GM12878 (cell line): ENCODE measurements at regions not wholly inside any gene's neighbourhood (a gene's known extent, or its start where the extent isn't known, plus 50 kb on each side); places are given as distances from the start of the nearest gene placed in this dataset.
A peak's percentile ranks its signal among the peaks of the same experiment; 100 is the strongest.

ENCODE experiments used
- ATAC-seq: fragments of 200-7000 bp; cut with Tn5 transposase; 3 replicates; pipeline ENCODE4 v1.9.1; 2020; ENCODE audit warnings: mild to moderate bottlenecking, moderate library complexity
- BruUV-seq: library from RNA; stranded (reverse); fragments of 400-500 nt; replicated peaks from 2 replicates; lab custom pipeline; 2021; lab: Mats Ljungman, UMichigan
- CTCF ChIA-PET: fragments of 300-600 bp; sonication (Branson Sonifier 250); formaldehyde crosslinking; extraction: SDS; loops from one replicate; lab custom pipeline; 2021; ENCODE audit warnings: inconsistent platforms; lab: Yijun Ruan, JAX
- POLR2A ChIA-PET: fragments of 350-600 bp; formaldehyde crosslinking; extraction: SDS; loops from one replicate; lab custom pipeline; 2021; ENCODE audit warnings: inconsistent platforms; lab: Charles Lee
- RAD21 ChIA-PET: fragments of 300-600 bp; sonication (Branson Sonifier 250); formaldehyde crosslinking; loops from one replicate; lab custom pipeline; 2023; ENCODE audit warnings: antibody characterized with exemption; ENCODE audit not compliant: unreplicated experiment; lab: Charles Lee
- SMC1A ChIA-PET: fragments of 300-600 bp; sonication (Branson Sonifier 250); formaldehyde crosslinking; loops from one replicate; lab custom pipeline; 2023; ENCODE audit not compliant: unreplicated experiment, uncharacterized antibody; lab: Charles Lee
- DNase-seq: peaks from one replicate; pipeline ENCODE4 v3.0.0-alpha.2; 2011; ENCODE audit warnings: low read depth, low spot score
- FAIRE-seq: peaks from 3 replicates; lab custom pipeline; 2011; peaks lifted over from hg19 to GRCh38; lab: Jason Lieb, UNC
- H2AFZ ChIP-seq: 2 replicates; pipeline ENCODE4 v1.6.0; 2011; ENCODE audit warnings: low read depth, low read length, control low read depth; ENCODE audit not compliant: control insufficient read depth
- H3K27ac ChIP-seq: 2 replicates; pipeline ENCODE4 v1.5.1; 2011; ENCODE audit warnings: control low read depth; ENCODE audit not compliant: control insufficient read depth, insufficient read depth
- H3K27me3 ChIP-seq, 2 experiments: replicated peaks in 1 of 2; 2 replicates each; pipeline versions ENCODE4 v1.6.0 to v1.6.1; 2011; ENCODE audit warnings: low read length in 1 of 2; ENCODE audit not compliant: control insufficient read depth in 2 of 2, insufficient read depth in 2 of 2
- H3K36me3 ChIP-seq, 2 experiments: 2 replicates each; pipeline ENCODE4 v1.5.1; 2011; ENCODE audit warnings: low read length in 1 of 2; ENCODE audit not compliant: control insufficient read depth in 2 of 2, insufficient read depth in 2 of 2
- H3K4me1 ChIP-seq: 2 replicates; pipeline ENCODE4 v1.6.1; 2011; ENCODE audit warnings: mild to moderate bottlenecking, low read length, moderate library complexity, mixed read lengths; ENCODE audit not compliant: control insufficient read depth, insufficient read depth
- H3K4me2 ChIP-seq: 2 replicates; pipeline ENCODE4 v1.6.0; 2011; ENCODE audit warnings: control low read depth; ENCODE audit not compliant: control insufficient read depth, insufficient read depth
- H3K4me3 ChIP-seq: fragments of 200-600 bp; sonication (generic); 2 replicates; pipeline ENCODE4 v1.5.1; 2016
- H3K79me2 ChIP-seq: 2 replicates; pipeline ENCODE4 v1.6.0; 2011; ENCODE audit warnings: low read length; ENCODE audit not compliant: control insufficient read depth, insufficient read depth
- H3K9ac ChIP-seq: 2 replicates; pipeline ENCODE4 v1.8.0; 2011; ENCODE audit warnings: low read length, control low read depth, mixed read lengths; ENCODE audit not compliant: control insufficient read depth, insufficient read depth
- H3K9me3 ChIP-seq: replicated peaks from 3 replicates; pipeline ENCODE4 v1.5.1; 2011; ENCODE audit warnings: mild to moderate bottlenecking, low read length; ENCODE audit not compliant: control insufficient read depth, insufficient read depth
- H4K20me1 ChIP-seq: 2 replicates; pipeline ENCODE4 v1.6.0; 2011; ENCODE audit not compliant: control insufficient read depth, insufficient read depth
- BCL11A ChIP-seq: IDR thresholded peaks from 2 replicates; pipeline ENCODE4 v1.6.1; 2011; ENCODE audit warnings: low read depth, low read length
- BCL3 ChIP-seq: IDR thresholded peaks from 2 replicates; pipeline ENCODE4 v1.6.1; 2011; ENCODE audit warnings: borderline replicate concordance, low read depth, mild to moderate bottlenecking, moderate library complexity, low read length; ENCODE audit not compliant: insufficient read depth, poor library complexity, severe bottlenecking
- BHLHE40 ChIP-seq, 2 experiments: fragments of 450-650 bp in 1 of 2; IDR thresholded peaks; 2 replicates each; pipeline ENCODE4 v1.6.1; 2011 to 2017; ENCODE audit warnings: low read depth in 2 of 2, borderline replicate concordance in 1 of 2, improper control_type of control experiment in 1 of 2, low read length in 1 of 2, mild to moderate bottlenecking in 1 of 2
- CREM ChIP-seq: IDR thresholded peaks from 2 replicates; pipeline ENCODE4 v1.6.1; 2014; ENCODE audit warnings: antibody characterized with exemption, low read depth
- ETV6 ChIP-seq, 2 experiments: fragments of 450-650 bp in 1 of 2; IDR thresholded peaks in 1 of 2; conservative IDR thresholded peaks in 1 of 2; 2 replicates each; pipeline ENCODE4 v1.6.1; 2014; ENCODE audit warnings: antibody characterized with exemption in 1 of 2, borderline replicate concordance in 1 of 2, low read depth in 1 of 2, mild to moderate bottlenecking in 1 of 2, moderate library complexity in 1 of 2
- IKZF2 ChIP-seq, 2 experiments: fragments of 450-650 bp; IDR thresholded peaks; 2 replicates each; pipeline ENCODE4 v1.6.1; 2017; ENCODE audit warnings: mild to moderate bottlenecking in 2 of 2, moderate library complexity in 2 of 2
- KDM1A ChIP-seq: fragments of 200-600 bp; sonication (generic); IDR thresholded peaks from 2 replicates; pipeline ENCODE4 v1.6.1; 2016; ENCODE audit warnings: borderline replicate concordance
- MAX ChIP-seq: IDR thresholded peaks from 2 replicates; pipeline ENCODE4 v1.6.1; 2012; ENCODE audit warnings: low read depth, low read length, improper control_type of control experiment
- MLLT1 ChIP-seq: fragments of 450-650 bp; IDR thresholded peaks from 2 replicates; pipeline ENCODE4 v1.6.1; 2016; ENCODE audit warnings: mild to moderate bottlenecking
- REST ChIP-seq: IDR thresholded peaks from 2 replicates; pipeline ENCODE4 v1.6.1; 2012; ENCODE audit warnings: mild to moderate bottlenecking, low read depth, low read length
- RUNX3 ChIP-seq: IDR thresholded peaks from 2 replicates; pipeline ENCODE4 v1.6.1; 2012; ENCODE audit warnings: low read length, inconsistent platforms
- SMARCA5 ChIP-seq: fragments of 450-650 bp; IDR thresholded peaks from 2 replicates; pipeline ENCODE4 v1.6.1; 2017; ENCODE audit warnings: mild to moderate bottlenecking
- SREBF2 ChIP-seq: IDR thresholded peaks from 2 replicates; pipeline ENCODE4 v1.6.1; 2012; ENCODE audit warnings: mild to moderate bottlenecking, low read length
- TAF1 ChIP-seq: IDR thresholded peaks from 2 replicates; pipeline ENCODE4 v1.6.1; 2011; ENCODE audit warnings: mild to moderate bottlenecking, low read depth, low read length, borderline replicate concordance
- TCF12 ChIP-seq: IDR thresholded peaks from 2 replicates; pipeline ENCODE4 v1.6.1; 2011; ENCODE audit warnings: low read depth, mild to moderate bottlenecking, low read length
- TCF3 ChIP-seq: IDR thresholded peaks from 2 replicates; pipeline ENCODE4 v1.6.1; 2012; ENCODE audit warnings: low read depth, mild to moderate bottlenecking, low read length, borderline replicate concordance; ENCODE audit not compliant: insufficient read depth
- WGBS: methylation state at CpG from one replicate; pipeline ENCODE4 v1.1.6; 2016; ENCODE audit warnings: low lambda C conversion rate; ENCODE audit not compliant: insufficient replicate concordance, insufficient coverage; ENCODE audit errors: missing lambda C conversion rate; 5-methylcytosine and 5-hydroxymethylcytosine counted together
- in situ Hi-C: fragments of 300-500 bp; cut with MboI; formaldehyde crosslinking; loops from 9 replicates; pipeline ENCODE4 v1.14.3; 2018; ENCODE audit warnings: mixed read lengths
- intact Hi-C: fragments of 100-400 bp; cut with micrococcal nuclease; formaldehyde crosslinking; loops from one replicate; pipeline ENCODE4 v1.14.2; 2022; ENCODE audit not compliant: unreplicated experiment

GRCh38 chr14:105817971-105818711 is 291.8 kb downstream of the TMEM121 start:
- peak; percentile 71 for DNase-seq
- RAD21 ChIA-PET, result interaction anchor here (0.5 to 2.5 kb wide), 9 partner anchors 11 to 496 kb away, joined by 3 to 20 read pairs (median 3); no protein-coding TSS in a partner anchor
- TF ChIP-seq SMARCA5, result no peak
- TF ChIP-seq REST, result no peak
- no peak for TF ChIP-seq BCL11A
- no peak for TF ChIP-seq TAF1
- no peak for TF ChIP-seq SREBF2
- no peak for TF ChIP-seq MAX
- no peak for TF ChIP-seq RUNX3
- TF ChIP-seq TCF3, result no peak
- TF ChIP-seq IKZF2 (IDR thresholded peaks at IDR 0.05), result peak; percentile 59 to 65; a peak in 2 of 4 replicates
- TF ChIP-seq BHLHE40 (IDR thresholded peaks at IDR 0.05; ENCODE audit: borderline replicate concordance in 1 of 2, low read depth in 2 of 2, low read length in 1 of 2), result peak; percentile 42 to 75; a peak in 3 of 4 replicates
- no peak for TF ChIP-seq ETV6 (conservative IDR thresholded peaks at IDR 0.05 in 1 of 2, IDR thresholded peaks at IDR 0.05 in 1 of 2; ENCODE audit: borderline replicate concordance in 1 of 2, low read depth in 1 of 2)
- no peak for TF ChIP-seq CREM
- TF ChIP-seq BCL3, result no peak
- peak; percentile 48; the same call in 1 of the 2 replicates for TF ChIP-seq TCF12
- TF ChIP-seq MLLT1, result no peak
- TF ChIP-seq KDM1A, result no peak

More at GRCh38 chr14:105817971-105818711, 291.8 kb downstream of the TMEM121 start:
- no peaks in the 10 kb centered on the region for H3K79me2 ChIP-seq
- peak; percentile 95 for ATAC-seq
- SMC1A ChIA-PET, result interaction anchor here (1.1 to 2.1 kb wide), 5 partner anchors 11 to 556 kb away, joined by 3 to 18 read pairs (median 3); no protein-coding TSS in a partner anchor
- no peaks in the 10 kb centered on the region for H3K36me3 ChIP-seq
- H4K20me1 ChIP-seq, result no peaks in the 10 kb centered on the region
- in situ Hi-C loops (loop anchor here (25.0 kb wide), 1 partner anchor 469 kb away; no protein-coding TSS in a partner anchor), intact Hi-C loops (no loop called here)
- no peaks in the 10 kb centered on the region; the same call in 2 of the 3 replicates for H3K9me3 ChIP-seq
- POLR2A ChIA-PET, result interaction anchor here (1.0 to 1.4 kb wide), 3 partner anchors 39 to 459 kb away, joined by 4 to 6 read pairs (median 6); no protein-coding TSS in a partner anchor
- peak overlapping the region; percentile 51; the same call in 1 of the 2 replicates for H2AFZ ChIP-seq
- H3K4me2 ChIP-seq, result peak overlapping the region; percentile 30; the same call in 1 of the 2 replicates
- no peak overlapping the region for H3K9ac ChIP-seq
- WGBS, result no CpG with 5 or more reads among the region's 21 CpGs
- H3K27me3 ChIP-seq, result no peaks in the 10 kb centered on the region
- H3K4me1 ChIP-seq, result peaks cover 16% of the 10 kb centered on the region
- H3K4me3 ChIP-seq, result no peak overlapping the region
- H3K27ac ChIP-seq, result peak overlapping the region; percentile 31
- TSS peak; percentile 64 for BruUV-seq
- CTCF ChIA-PET, result interaction anchor here (1.2 to 1.9 kb wide), 7 partner anchors 8 to 599 kb away, joined by 3 to 7 read pairs (median 4); no protein-coding TSS in a partner anchor
- no peak for FAIRE-seq
